HG03175 (cell line): ENCODE measurements at regions not wholly inside any gene's neighbourhood (a gene's known extent, or its start where the extent isn't known, plus 50 kb on each side); places are given as distances from the start of the nearest gene placed in this dataset.
"Not testable (repeated sequence)": the region's sequence is repeated elsewhere in the genome, so short reads cannot be mapped to it uniquely, and the experiment has no call there.

Experiments used
- ATAC-seq: cut with Tn5 transposase; IDR thresholded peaks from one replicate; pipeline ENCODE4 v1.9.1; 2021; ENCODE audit warnings: mild to moderate bottlenecking, moderate library complexity; ENCODE audit not compliant: unreplicated experiment

DNA sequence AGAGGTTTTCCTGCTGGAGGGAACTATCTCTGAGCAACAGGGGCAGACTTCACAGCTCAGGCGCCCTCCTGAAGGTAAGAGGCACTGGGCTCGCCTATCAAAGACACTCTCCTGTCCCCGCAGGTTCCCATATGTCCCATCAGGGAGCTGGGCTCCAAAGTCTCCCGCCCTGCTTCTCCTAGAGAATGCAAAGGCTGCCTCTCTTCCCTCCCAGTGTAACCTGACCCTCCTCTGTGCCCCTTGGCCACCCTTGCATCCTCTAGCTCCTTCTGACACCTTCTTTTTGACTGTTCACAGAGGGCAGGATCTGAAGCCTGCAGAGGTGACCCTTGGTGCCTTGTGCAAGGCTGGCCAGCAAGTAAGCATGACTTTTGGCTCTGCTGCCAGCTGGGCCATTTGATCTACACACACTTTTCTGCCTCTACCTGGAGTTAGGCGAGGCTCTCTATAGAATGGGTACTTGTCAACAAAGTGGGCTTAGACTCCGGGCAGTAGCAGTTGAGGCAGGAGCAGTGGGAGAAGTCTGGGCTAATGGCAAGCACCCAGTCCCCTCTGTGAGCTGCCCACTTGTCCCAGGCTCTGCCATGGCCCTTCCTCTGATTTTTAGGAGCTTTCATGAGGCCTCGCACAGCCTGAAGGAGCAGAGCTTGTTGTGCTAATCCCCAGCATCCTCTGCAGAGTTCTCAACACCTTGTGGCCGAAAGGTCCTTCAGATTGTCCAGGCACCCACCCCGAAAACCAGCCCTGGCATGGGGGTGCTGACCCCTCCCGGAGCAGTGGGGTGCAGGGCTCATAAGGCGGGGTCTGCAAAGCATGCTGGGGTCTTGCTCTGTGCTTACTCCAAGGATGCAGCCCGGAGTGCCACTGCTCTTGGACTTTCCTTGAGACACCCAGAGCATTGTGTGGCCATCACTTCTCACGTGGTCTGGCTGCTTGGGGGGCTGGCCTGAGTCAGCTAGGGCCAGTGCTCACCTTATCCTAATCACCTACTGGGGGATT lies 122.9 kb downstream of the METRNL start:
- ATAC-seq, result no peak

DNA sequence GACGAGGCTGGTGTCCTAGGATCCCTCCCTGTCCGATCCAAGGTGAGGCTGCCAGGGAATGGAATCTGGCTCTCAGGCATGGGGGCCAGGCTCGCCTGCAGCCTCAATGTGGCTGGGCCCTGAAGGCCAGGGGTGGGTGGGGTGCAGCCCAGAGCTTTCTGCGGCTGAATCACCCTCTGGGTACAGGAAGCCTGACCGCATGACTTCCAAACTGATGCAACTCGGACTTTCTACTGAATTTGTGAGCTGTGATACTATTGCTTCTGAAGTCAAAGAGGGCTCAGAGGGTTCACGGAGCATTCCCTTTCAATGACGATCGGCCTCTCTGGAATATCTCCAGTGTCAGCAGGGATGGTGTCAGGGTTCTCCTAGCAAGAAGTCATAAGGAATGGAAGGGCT lies 123.7 kb downstream of the METRNL start:
- ATAC-seq, result no peak

DNA sequence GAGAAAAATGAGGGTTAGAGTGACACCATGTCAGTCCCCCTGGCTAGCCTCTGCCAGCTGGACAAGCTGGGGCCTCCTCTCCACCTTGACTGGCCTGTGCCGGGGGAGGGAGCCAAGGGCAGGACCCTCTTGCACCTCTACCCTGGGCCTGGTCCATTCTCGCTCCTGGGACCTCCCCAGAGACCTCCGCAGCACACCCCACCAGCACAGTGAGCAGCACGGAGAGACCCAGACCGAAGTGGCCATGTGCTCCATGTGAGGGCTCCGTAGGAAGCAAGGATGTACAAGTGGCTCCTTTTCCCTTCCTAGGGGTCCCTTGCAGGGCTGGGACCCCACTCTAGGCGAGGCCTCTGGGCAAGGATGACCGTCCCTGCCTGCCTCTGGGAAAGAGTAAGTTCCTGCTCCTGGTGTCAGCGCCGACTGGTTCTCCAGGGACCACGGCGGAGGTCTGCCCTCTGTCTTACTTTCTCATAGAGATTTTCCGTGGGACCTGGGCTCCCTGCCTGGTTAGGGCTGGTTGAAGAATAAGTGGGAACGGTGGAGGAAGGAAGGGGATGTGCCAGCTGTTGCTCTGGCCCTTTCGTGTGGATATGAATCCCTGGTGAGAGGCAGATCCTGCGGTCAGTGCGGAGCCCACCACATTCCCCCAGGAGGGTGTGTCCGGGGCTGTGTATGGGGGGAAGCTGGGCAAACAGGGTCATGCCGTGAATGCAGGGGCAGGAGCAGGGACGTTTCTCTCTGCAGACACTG lies 124.2 kb downstream of the METRNL start:
- no peak for ATAC-seq

DNA sequence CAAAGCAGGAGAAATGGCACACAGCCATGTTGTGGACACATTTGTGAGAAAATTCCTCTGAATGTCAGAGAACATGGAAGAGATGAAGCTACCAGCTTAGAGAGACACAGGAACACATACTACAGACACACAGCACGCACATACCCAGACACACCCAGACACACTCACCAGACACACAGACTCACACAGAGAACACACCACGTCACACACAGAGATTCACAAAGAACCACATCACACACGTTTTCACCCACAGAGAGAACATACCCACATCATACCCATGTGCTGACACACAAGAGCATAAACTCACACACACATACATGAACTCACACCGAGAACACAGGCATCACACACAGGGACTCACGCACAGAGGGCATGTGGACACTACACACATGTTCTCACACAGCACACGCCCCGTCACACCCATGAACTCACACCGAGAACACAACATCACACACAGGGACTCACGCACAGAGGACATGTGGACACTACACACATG lies 124.9 kb downstream of the METRNL start:
- ATAC-seq, result no peak

DNA sequence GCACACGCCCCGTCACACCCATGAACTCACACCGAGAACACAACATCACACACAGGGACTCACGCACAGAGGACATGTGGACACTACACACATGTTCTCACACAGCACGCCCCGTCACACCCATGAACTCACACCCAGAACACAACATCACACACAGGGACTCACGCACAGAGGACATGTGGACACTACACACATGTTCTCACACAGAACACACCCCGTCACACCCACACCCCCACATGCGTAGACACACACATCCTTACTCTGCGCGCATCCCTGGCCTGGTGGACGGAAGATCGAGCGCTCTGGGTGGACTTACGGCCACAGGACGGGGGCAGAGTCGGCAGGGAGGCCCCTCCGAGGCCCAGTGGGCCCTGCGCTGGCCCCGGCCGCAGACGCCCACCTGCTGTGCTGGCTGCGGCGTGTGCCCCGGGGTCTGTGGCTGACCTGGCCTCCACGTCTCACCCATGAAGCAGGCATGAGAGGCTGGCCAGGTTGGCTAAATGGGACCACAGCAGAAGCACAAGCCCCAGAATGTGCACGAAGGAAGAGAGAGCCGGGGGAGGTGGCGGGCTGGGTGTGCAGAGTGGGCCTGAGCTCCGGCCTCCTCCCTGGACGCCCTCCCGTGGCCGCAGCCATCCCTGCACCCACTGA lies 125.5 kb downstream of the METRNL start:
- ATAC-seq, result not testable (repeated sequence)

DNA sequence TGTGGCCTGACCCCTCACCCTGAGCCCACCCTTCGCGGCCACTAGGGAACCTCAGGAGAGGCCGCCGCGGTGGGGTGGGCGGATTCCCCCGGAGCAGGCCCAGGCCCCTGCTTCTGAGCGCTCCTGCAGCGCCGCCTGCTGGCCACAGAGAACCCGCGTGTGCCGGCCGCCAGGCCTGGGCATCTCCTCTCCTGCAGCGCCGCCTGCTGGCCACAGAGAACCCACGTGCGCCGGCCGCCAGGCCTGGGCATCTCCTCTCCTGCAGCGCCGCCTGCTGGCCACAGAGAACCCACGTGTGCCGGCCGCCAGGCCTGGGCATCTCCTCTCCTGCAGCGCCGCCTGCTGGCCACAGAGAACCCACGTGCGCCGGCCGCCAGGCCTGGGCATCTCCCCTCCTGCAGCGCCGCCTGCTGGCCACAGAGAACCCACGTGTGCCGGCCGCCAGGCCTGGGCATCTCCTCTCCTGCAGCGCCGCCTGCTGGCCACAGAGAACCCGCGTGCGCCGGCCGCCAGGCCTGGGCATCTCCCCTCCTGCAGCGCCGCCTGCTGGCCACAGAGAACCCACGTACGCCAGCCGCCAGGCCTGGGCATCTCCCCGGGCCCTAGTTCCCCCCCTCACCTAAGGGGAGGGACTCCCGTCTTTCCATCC lies 126.1 kb downstream of the METRNL start:
- not testable (repeated sequence) for ATAC-seq

DNA sequence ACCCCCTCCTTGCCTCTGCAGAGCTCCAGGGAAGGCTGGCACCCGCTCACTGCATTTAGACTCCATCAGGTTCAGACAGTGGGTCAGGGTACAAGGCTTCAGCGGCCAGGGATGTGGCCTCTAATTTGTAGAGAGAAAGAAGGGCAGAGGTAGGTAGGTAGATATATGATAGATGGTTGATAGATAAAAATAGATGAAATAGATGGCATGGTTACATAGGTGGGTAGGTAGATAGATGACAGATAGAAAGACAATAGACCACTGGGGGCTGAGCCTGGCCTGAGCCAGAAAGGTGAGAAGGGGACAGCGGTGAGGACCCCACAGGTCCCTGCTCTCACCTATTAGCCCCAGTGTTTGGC lies 126.6 kb downstream of the METRNL start:
- not testable (repeated sequence) for ATAC-seq

DNA sequence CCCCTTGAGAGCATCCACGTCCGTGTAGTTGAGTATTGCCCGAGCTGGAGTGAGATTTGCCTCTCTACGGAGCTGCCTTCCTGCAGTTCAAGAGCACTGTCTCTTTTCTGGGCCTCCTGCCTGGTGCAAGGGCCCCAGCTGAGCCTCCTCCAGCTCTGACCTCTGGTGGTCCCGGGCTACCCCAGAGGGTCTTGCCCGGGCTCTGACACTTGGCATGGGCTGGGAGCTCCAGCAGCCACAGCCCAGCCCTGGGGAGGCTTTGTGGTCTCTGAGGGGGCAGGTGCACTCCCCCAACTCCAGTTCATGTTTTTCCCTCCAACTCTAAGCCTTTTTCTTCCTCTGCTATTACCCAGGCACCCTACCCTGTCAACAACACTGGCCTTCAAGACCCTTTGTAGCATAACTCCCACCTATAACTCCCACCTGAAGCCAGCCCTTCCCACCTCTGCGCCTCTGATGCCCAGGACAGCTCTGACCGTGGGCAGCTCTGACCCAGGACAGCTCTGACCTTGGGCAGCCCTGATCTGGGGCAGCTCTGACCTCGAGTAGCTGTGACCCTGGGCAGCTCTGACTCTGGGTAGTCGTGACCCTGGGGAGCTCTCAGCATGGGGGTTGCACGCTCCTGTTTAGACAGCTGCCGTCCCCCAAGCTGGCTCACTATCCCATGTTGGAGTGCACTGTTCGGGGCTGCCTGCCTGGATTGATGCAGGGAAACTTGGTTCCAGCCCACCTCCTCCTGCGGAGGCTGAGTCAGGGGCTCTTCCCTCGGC lies 127.6 kb downstream of the METRNL start:
- ATAC-seq, result not testable (repeated sequence)

DNA sequence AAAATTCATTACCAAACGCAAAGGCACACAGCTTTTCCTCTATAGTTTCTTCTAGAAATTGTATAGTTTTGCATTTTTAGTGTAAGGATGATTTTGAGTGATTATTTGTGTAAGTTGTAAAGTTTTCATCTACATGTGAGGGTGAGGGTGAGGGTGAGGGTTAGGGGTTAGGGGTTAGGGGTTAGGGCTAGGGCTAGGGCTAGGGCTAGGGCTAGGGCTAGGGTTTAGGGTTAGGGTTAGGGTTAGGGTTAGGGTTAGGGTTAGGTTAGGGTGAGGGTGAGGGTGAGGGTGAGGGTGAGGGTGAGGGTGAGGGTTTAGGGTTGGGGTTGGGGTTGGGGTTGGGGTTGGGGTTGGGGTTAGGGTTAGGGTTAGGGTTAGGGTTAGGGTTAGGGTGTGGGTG lies 167.6 kb downstream of the METRNL start:
- ATAC-seq, result not testable (repeated sequence)
